ENCODE measurements at regions not wholly inside any gene's neighbourhood (a gene's known extent, or its start where the extent isn't known, plus 50 kb on each side); places are given as distances from the start of the nearest gene placed in this dataset.

DNA sequence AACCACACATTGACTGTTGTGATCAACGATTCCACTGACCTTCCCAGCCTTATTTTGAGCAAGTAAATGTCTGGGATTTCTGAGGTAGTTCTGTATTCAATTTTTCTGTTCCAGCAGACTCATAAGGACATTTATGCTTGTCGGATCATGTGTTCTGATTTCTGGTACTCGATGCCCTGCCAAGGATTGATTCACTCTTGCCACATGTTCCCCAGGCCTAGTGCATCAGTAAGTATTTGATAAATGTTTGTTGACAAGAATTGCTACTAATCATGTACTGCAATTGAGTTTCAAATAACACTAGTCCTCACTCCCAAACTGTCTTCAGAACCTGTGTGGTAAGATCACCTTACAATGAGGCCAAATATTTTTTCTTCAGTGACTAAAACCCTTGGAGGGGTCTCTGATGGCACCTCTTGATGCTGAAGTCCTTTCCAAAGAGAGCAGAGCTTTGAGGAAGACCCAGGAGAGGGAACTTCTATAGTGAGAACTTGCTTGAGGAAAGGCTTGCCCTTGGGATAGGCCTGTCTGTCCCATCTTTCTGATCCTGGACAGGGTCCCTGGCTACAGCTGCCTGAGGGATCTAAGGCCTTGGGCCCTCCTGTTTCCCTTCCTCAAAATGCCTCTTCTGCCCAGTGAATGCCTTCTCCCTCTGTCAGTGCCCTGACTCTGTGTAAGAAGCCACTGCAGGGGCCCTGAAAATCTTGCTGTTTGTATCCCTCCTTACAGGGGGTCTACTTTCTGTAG, 115.8 kb upstream of the FAM78B start:
- Histone ChIP-seq H2AK5ac (ENCODE audit: low read depth, low read length) (no peak overlapping the region), H4K5ac (ENCODE audit: insufficient read length, low read depth, low read length) (no peak overlapping the region), H3K23me2 (ENCODE audit: low read depth, low read length) (no peaks in the 10 kb centered on the region), H2BK5ac (ENCODE audit: low read depth, low read length) (no peak overlapping the region), H2BK12ac (ENCODE audit: low read depth, low read length) (no peak overlapping the region), H2BK120ac (replicated peaks; ENCODE audit: low read depth, low read length) (no peak overlapping the region), H3K14ac (ENCODE audit: insufficient read length) (no peak overlapping the region), H3K18ac (ENCODE audit: extremely low read depth, low read length) (no peak overlapping the region), H3K79me1 (ENCODE audit: low read depth, low read length) (no peaks in the 10 kb centered on the region), H3K27me3 (replicated peaks in 1 of 4; ENCODE audit: control insufficient read depth in 3 of 4, extremely low read depth in 1 of 4, insufficient read depth in 3 of 4, low read length in 3 of 4) (no peaks in the 10 kb centered on the region), H4K20me1 (replicated peaks in 1 of 2; ENCODE audit: control insufficient read depth in 1 of 2, insufficient read depth in 2 of 2, low read length in 2 of 2) (no peaks in the 10 kb centered on the region), H3K36me3 (ENCODE audit: control insufficient read depth in 2 of 4, insufficient read depth in 4 of 4, low read length in 3 of 4) (no peaks in the 10 kb centered on the region), H3K4ac (replicated peaks; ENCODE audit: insufficient read length, low read depth, low read length) (no peak overlapping the region), H3K56ac (replicated peaks; ENCODE audit: insufficient read length, low read depth, low read length) (no peak overlapping the region), H2AFZ (ENCODE audit: low read length) (no peak overlapping the region), H3K9me3 (ENCODE audit: insufficient read depth in 2 of 2, low read depth in 1 of 2, low read length in 1 of 2) (no peaks in the 10 kb centered on the region), H3K79me2 (ENCODE audit: control insufficient read depth in 1 of 2, insufficient read depth in 2 of 2, low read length in 2 of 2) (no peaks in the 10 kb centered on the region), H3K4me3 (ENCODE audit: extremely low read depth in 1 of 4, insufficient read depth in 2 of 4, low read depth in 3 of 4, low read length in 4 of 4) (no peak overlapping the region), H3K9ac (replicated peaks in 1 of 4; ENCODE audit: extremely low read depth in 1 of 4, low read depth in 3 of 4, low read length in 3 of 4) (no peak overlapping the region), H4K8ac (ENCODE audit: extremely low read depth, insufficient read depth, low read length) (no peak overlapping the region), H4K91ac (replicated peaks; ENCODE audit: insufficient read length, low read length) (no peak overlapping the region), H3K23ac (ENCODE audit: insufficient read length) (no peak overlapping the region), H3K4me2 (ENCODE audit: insufficient read depth in 1 of 2, low read depth in 2 of 2, low read length in 2 of 2) (no peak overlapping the region), H3K4me1 (replicated peaks in 1 of 4; ENCODE audit: control insufficient read depth in 3 of 4, insufficient read depth in 4 of 4, low read length in 3 of 4) (no peaks in the 10 kb centered on the region), H2BK15ac (ENCODE audit: low read length) (no peak overlapping the region), H2BK20ac (ENCODE audit: low read length) (no peak overlapping the region), H3K27ac (ENCODE audit: low read depth, low read length) (no peak overlapping the region)
- no peak for DNase-seq (ENCODE audit: low read depth in 1 of 2, low spot score in 2 of 2)
- FAIRE-seq: no peak
- ChIA-PET POLR2A (ENCODE audit: partially characterized antibody) (interaction anchor here (0.6 to 1.1 kb wide), 2 partner anchors 13 to 565 kb away, joined by 3 read pairs; no protein-coding TSS in a partner anchor), CTCF (ENCODE audit: partially characterized antibody) (interaction anchor here (1.0 kb wide), 1 partner anchor 13 kb away, joined by 3 read pairs; no protein-coding TSS in a partner anchor)
- 96% methylated on average over 3 of the region's 3 CpGs; no CpG with 5 or more reads in 1 of the 2 experiments for WGBS, 2 experiments (ENCODE audit: extremely low coverage in 1 of 2, insufficient coverage in 1 of 2, insufficient read length in 1 of 2, insufficient replicate concordance in 2 of 2, low coverage in 1 of 2, low lambda C conversion rate in 2 of 2, missing lambda C conversion rate in 1 of 2)

Data from H1 (cell line).